Epithelial cell of proximal tubule (primary cell): ENCODE measurements at regions not wholly inside any gene's neighbourhood (a gene's known extent, or its start where the extent isn't known, plus 50 kb on each side); places are given as distances from the start of the nearest gene placed in this dataset.

Experiments
- DNase-seq: peaks from one replicate; pipeline ENCODE4 v3.0.0-alpha.2; 2011; ENCODE audit warnings: low read depth
- H3K4me3 ChIP-seq: 2 replicates; pipeline ENCODE4 v1.5.1; 2011; ENCODE audit warnings: low read depth, mild to moderate bottlenecking, low read length
- CTCF ChIP-seq: conservative IDR thresholded peaks from 2 replicates; pipeline ENCODE4 v1.5.1; 2012; ENCODE audit warnings: low read depth, mild to moderate bottlenecking, low read length

GRCh38 chr9:90128587-90129190 is 513.9 kb downstream of the DIRAS2 start:
- TF ChIP-seq CTCF, result no peak
- no peak for DNase-seq
- no peak overlapping the region for H3K4me3 ChIP-seq

- no peak for TF ChIP-seq CTCF
- DNase-seq, result no peak
These were observed 513.2 kb downstream of the DIRAS2 start for GRCh38 chr9:90129446-90129845.

GRCh38 chr9:90131568-90131967 is 511.1 kb downstream of the DIRAS2 start:
- H3K4me3 ChIP-seq, result no peak overlapping the region
- DNase-seq, result no peak
- no peak for TF ChIP-seq CTCF

More at GRCh38 chr9:90129446-90129845, 513.2 kb downstream of the DIRAS2 start:
- no peak overlapping the region for H3K4me3 ChIP-seq

GRCh38 chr9:90132866-90133265 is 509.8 kb downstream of the DIRAS2 start:
- no peak for TF ChIP-seq CTCF
- no peak overlapping the region for H3K4me3 ChIP-seq
- DNase-seq, result no peak

- H3K4me3 ChIP-seq, result no peak overlapping the region
- TF ChIP-seq CTCF, result no peak
- DNase-seq, result no peak
These were observed 504.8 kb downstream of the DIRAS2 start for GRCh38 chr9:90137801-90138200.

- no peak for TF ChIP-seq CTCF
- DNase-seq, result no peak
These were observed 502.3 kb downstream of the DIRAS2 start for GRCh38 chr9:90140131-90140818.

GRCh38 chr9:90141723-90142122 is 500.9 kb downstream of the DIRAS2 start:
- TF ChIP-seq CTCF, result peak; percentile 63
- DNase-seq, result no peak
- H3K4me3 ChIP-seq, result no peak overlapping the region

More at GRCh38 chr9:90140131-90140818, 502.3 kb downstream of the DIRAS2 start:
- no peak overlapping the region for H3K4me3 ChIP-seq
